GM21717 (cell line): ENCODE measurements at regions not wholly inside any gene's neighbourhood (a gene's known extent, or its start where the extent isn't known, plus 50 kb on each side); places are given as distances from the start of the nearest gene placed in this dataset.

Experiments
- ATAC-seq: cut with Tn5 transposase; IDR thresholded peaks from one replicate; pipeline ENCODE4 v1.9.1; 2021; ENCODE audit warnings: mild to moderate bottlenecking, moderate library complexity; ENCODE audit not compliant: unreplicated experiment

DNA sequence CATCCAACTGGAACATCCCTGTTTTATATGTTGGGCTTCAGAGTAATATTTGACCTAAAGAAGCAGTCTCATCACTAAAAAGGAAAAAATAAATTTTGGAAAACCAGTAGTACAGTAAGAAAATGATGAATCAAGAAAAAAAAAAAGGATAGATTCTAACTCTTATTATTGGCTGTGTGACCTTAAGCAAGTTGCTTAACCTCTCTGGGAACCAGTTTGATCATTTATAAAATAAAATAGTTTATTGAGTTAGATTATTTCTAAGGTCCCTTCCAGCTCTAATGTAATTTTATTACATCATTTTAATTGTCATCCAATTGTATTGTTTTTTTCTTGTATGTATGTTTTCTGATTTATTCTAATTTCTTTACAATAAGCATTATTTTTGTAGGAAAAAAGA, 127.0 kb downstream of the PRELID2 start:
- ATAC-seq: no peak

DNA sequence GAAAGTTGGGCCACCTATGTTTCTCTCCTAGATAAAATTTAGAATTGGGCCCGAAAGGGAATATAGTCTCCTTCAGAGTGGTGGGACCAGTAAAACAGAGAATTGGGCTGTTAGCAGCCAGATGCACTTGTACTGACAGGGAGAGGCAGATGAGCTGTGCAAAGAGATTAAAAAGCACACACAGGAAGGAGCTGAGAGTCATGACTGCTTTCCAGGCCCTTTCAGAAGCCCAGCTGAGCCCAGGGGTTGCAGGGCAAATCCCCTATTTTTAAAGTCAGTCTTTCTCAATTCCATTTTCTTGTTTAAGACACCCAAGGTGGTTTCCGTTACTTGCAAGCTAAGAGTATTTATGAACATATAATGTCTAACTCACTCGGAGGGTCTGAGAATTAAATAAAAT, 130.4 kb downstream of the PRELID2 start:
- no peak for ATAC-seq

DNA sequence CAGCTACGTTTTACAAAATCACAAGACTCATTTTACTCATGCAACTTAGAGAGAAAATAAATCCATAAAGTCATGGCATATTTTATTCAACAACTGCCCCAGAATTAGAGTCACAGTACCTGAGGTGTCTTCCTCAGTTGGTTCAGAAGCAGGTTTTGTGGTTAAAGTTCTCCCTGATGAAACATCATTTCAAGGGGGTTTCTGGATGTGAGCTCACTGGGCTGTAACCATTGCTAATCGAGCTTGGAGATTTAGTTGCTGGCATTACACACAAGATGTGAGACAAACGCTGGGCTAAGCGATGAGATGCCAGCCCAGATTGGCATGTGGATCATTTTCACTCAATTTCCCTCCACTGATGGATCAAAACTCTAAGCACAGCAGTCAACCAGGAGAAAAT, 131.3 kb downstream of the PRELID2 start:
- ATAC-seq: no peak

- ATAC-seq: no peak
Measured at GRCh38 chr5:145701404-145701803, 133.7 kb downstream of the PRELID2 start.

DNA sequence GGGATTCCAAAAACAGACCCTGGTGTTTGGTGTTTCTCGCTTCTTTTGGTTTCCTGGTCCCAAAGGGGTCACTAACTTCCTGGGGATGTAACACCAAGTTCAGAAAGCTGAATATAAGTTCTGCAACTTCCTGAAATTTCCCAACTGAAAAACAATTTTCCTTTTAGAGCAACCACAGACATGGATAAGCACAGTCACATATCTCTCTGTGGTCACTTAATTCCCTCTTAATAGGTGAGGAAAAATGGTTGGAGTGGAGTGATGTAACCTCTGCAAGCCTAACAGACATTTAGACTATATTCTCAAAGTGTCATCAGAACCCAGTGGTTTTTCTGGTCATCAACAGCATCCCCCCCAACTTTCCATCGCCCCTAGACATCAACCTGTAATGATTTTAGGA, 135.3 kb downstream of the PRELID2 start:
- no peak for ATAC-seq

GRCh38 chr5:145697251-145697990, 137.7 kb downstream of the PRELID2 start:
- ATAC-seq: peak; percentile 75

GRCh38 chr5:145689235-145689634, 145.9 kb downstream of the PRELID2 start:
- peak; percentile 89 for ATAC-seq

DNA sequence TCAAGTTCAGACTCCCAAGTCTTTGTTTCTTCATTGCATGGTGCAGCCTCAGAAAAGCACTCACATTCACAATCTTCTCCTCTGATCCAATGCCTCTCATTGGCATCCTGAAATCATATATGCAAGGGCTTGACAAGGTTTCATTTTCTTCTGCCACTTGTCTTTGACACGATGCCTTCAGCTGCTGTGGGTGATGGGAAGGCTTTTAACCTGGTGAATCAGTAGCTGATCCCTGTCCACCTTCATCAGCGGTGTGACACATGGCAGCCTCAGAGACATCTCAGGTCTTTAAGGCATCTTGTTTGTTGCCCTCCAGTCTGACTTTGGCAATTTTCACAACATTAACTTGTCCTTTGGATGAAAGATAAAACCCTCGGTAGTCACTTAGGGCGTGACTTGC, 147.2 kb downstream of the PRELID2 start:
- no peak for ATAC-seq

DNA sequence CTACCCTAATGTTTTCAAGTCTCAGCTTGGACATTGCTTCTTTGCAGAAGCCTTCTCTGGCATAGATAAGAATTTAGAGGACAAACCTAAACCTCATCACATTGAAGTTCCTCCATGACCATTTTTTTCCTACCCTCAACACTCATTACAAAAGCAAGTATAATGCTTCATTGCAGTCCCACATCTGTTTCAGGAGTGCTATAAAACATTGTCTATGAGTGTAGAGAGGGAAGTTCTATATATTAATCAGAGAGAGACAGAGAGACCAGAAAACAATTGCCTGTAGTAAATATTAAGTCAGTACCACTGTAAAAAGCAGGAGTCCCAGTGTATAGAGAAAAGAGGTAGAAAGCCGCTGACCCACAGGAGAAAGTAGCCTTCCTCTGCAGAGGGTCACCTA, 149.7 kb downstream of the PRELID2 start:
- ATAC-seq: no peak

- ATAC-seq: no peak
Measured at GRCh38 chr5:145683431-145683830, 151.7 kb downstream of the PRELID2 start.

DNA sequence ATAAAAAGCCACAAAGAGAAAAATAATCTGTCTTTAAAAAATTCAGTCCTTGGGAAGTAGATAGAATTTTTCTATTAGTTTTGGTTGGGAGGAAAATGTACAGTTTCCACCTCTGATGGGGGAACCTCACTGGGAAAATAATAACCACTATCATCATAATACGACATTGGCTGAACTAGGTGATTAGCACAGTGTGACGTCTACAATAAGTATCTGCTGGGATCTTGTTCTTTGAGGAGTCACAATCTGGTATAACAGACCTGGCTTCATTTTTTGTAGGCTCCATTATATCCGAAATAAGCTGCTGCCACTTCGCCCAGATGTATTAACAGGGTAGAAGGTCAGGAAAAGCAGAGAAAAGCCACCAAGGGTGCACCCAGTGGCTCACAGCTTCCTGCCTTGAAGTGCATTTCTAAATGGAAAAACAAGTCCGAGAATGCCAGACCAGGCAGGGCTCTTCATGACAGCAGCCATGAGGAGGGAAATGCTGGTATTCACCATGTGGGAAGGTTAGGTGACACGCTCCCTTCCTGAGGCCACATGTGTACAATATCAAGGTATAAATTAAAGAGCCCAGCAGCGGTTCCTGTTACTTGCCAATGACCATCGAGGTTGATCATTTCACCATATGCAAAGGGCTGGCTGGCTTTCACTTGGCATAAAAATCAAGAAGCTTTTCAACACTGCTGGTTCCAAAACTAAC, 152.8 kb downstream of the PRELID2 start:
- no peak for ATAC-seq

DNA sequence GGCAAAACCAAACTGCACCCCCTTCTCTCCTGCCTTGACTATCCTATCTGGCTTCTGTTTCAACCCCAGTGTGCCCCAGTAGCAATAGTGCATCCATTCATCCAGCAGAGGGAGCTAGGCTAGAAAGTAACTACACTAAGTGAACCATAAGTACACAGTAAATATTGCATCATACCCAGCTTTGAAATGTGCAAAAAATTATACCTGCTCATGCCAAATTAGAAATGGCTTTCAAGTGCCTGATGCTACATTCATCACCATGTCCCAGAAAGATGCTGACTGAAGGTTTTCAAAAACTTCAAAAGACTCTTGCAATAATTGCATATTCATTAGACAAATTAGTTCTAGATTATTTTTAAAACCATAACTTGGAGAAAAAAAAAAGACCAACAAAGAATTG, 153.5 kb downstream of the PRELID2 start:
- peak; percentile 96 for ATAC-seq

DNA sequence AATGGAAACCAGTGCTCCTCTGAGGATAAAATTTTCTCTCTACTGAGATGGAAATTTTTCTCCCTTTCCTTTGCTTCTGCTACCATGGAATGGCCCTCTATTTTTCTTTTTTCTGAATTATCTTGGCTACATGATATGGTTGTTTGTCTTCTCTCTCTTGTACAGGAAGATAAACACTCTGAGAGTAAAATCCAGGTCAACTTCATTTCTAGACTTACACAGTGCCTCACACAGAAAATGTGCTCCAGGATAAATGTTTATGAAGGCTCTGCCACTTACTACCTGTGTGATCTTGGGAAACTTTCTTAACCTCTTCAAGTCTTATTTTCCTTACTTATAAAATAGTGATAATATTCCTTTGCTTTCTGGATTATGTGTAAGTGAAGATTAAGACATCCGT, 153.9 kb downstream of the PRELID2 start:
- no peak for ATAC-seq

DNA sequence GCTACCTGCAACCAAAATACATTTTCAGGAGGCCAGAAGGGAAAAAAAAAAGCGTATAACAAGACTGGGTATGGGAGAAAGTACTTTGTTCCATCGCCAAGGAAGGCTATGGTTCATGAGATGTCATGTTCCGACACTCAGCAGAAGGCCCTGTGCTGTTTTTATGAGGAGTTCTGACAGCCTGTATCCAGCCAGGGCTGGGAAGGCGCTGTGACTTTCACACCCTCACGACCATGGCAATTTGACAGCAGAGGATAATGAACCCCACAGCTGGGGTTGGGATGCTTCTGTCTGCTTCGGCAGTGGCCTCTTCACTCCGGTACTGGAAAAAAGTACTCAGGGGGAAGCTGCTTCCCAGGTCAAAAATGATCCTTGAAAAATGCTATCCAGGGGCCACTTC, 154.4 kb downstream of the PRELID2 start:
- no peak for ATAC-seq

GRCh38 chr5:145680169-145680568, 155.0 kb downstream of the PRELID2 start:
- no peak for ATAC-seq

DNA sequence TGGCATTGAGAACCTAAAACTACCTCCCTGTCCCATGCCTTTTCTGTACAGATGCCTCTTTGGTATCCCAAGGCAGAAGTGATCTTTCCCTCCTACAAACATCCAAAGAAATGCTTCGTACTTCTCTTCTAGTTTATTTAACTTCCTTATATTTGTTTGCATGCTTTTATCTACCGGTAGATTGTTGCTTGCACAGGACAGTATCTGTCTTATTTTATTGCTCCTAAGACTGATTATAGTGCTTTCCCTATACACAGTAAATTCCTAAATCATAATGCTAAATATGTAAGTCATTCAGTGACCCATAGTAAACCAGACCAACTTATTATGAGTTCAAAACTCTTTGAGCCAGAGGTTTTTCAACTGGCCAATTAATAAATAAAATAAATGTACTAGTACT, 156.9 kb downstream of the PRELID2 start:
- no peak for ATAC-seq

- ATAC-seq: no peak
Measured at GRCh38 chr5:145673786-145674185, 161.4 kb downstream of the PRELID2 start.

GRCh38 chr5:145668714-145669113, 166.4 kb downstream of the PRELID2 start:
- no peak for ATAC-seq

DNA sequence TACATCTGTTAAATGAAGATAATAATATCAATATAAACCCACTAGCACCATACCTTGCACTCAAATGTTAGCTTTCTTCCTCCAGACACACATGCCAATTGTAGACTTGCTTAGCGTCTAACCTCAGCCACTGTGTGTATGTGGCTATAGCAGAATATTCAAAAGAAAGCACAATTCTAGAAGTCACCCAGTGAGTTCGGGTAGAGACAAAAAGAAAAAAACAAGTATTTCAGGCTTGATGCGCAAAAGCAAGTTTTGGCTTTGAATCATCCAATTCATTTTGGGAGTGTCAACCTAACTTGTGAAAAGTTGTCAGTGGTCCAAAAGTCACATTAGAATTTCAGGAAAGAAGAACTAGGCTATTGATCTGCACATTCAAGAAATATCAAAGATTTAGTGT, 167.4 kb downstream of the PRELID2 start:
- no peak for ATAC-seq

DNA sequence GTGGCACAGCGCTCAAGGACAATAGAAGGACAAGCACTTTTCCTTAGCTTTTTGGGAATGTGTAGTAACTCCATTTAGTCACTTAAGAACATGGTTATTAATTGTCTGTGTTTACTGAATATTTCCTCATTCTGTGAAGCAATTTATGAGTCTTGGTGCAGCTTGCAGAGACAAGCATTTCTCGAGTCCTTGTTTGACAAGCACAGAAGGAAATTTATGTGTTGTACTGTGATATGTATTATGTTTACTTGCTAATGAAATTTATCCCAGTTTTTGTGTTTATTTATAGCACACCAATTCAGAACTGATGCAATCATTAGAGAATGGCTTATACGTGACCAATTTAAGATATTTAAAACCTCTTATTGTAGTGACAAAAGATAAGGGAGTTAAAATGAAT, 168.6 kb downstream of the PRELID2 start:
- ATAC-seq: no peak

DNA sequence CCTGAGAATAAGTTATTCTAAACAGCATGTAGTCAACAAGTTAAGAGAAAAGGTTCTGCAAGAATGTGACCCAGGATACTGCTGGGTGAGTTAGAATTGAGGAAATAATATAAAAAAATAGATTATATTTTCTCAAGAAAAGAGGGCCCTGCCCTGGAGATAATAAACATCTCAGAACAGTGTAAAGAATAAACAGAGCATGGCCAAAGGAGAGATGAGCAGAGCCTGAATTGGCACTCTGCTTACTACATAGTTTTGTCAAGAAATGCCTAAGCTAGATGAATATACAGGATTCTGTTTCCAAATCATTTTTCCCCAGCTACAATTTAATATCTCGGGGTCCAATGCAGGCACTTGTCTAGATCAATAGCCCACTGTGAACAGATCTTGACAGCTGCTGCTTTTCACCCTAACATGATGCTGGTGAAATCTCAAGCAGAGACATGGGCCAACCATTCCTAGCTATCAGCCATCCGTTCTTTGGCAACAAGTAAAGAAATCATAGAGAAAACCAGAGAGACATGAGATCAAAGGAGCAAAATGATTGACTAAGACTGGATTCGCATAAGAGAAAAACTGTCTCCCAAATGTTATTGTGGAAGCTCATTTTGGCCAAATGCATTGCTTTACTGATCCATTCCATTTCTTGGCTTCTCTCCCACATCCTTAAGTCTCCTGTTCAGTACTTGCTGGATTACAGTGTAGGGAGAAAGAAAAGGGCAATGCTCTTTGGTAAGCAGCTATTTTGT, 173.2 kb downstream of the PRELID2 start:
- no peak for ATAC-seq
